Stimulated activated CD4-positive, alpha-beta T cell treated with anti-CD3 and anti-CD28 coated beads, Interleukin-2, amount 100 ng/mL, for 24 hours (primary cell): ENCODE measurements at regions not wholly inside any gene's neighbourhood (a gene's known extent, or its start where the extent isn't known, plus 50 kb on each side); places are given as distances from the start of the nearest gene placed in this dataset.
A peak's percentile ranks its signal among the peaks of the same experiment; 100 is the strongest.
"Not testable (repeated sequence)": the region's sequence is repeated elsewhere in the genome, so short reads cannot be mapped to it uniquely, and the experiment has no call there.

Experiments
- DNase-seq, 2 donors: peaks; one replicate each; pipeline ENCODE4 v3.0.0-alpha.2; 2020

GRCh38 chr6:40671001-40671693 lies 84.0 kb upstream of the LRFN2 start:
- no peak for DNase-seq

- no peak for DNase-seq
Measured at GRCh38 chr6:40669343-40669742, 82.2 kb upstream of the LRFN2 start.

GRCh38 chr6:40668203-40668602 lies 81.0 kb upstream of the LRFN2 start:
- no peak for DNase-seq

GRCh38 chr6:40666530-40666929 lies 79.4 kb upstream of the LRFN2 start:
- no peak for DNase-seq

GRCh38 chr6:40661726-40662125 lies 74.6 kb upstream of the LRFN2 start:
- no peak for DNase-seq

- not testable (repeated sequence) for DNase-seq
Measured at GRCh38 chr6:40656772-40657171, 69.6 kb upstream of the LRFN2 start.

GRCh38 chr6:40654828-40655227 lies 67.7 kb upstream of the LRFN2 start:
- no peak for DNase-seq

GRCh38 chr6:40645043-40645442 lies 57.9 kb upstream of the LRFN2 start:
- no peak for DNase-seq

- no peak for DNase-seq
Measured at GRCh38 chr6:40642837-40643236, 55.7 kb upstream of the LRFN2 start.

GRCh38 chr6:40642190-40642589 lies 55.0 kb upstream of the LRFN2 start:
- no peak for DNase-seq

GRCh38 chr6:40640599-40641227 lies 53.5 kb upstream of the LRFN2 start:
- DNase-seq = peak in 1 of 2 donors; percentile 3
